LNCaP clone FGC (cell line): ENCODE measurements at regions not wholly inside any gene's neighbourhood (a gene's known extent, or its start where the extent isn't known, plus 50 kb on each side); places are given as distances from the start of the nearest gene placed in this dataset.
A peak's percentile ranks its signal among the peaks of the same experiment; 100 is the strongest.

Experiments used
- DNase-seq: peaks from one replicate; pipeline ENCODE4 v3.0.0-alpha.2; 2011; ENCODE audit warnings: low read depth
- H3K4me3 ChIP-seq: 2 replicates; pipeline ENCODE4 v1.5.1; 2011; ENCODE audit warnings: mild to moderate bottlenecking, low read depth, low read length, control low read depth
- CTCF ChIP-seq: IDR thresholded peaks from 2 replicates; pipeline ENCODE4 v1.5.1; 2012; ENCODE audit warnings: mild to moderate bottlenecking; ENCODE audit not compliant: control insufficient read depth, insufficient read depth; ENCODE audit errors: extremely low read depth

GRCh38 chr9:20191228-20191840 is 402.5 kb upstream of the SLC24A2 start:
- no peak overlapping the region for H3K4me3 ChIP-seq
- no peak for DNase-seq
- 0 out of 2 replicates have a peak, but pooled peaks have one; percentile 5 for TF ChIP-seq CTCF

DNA sequence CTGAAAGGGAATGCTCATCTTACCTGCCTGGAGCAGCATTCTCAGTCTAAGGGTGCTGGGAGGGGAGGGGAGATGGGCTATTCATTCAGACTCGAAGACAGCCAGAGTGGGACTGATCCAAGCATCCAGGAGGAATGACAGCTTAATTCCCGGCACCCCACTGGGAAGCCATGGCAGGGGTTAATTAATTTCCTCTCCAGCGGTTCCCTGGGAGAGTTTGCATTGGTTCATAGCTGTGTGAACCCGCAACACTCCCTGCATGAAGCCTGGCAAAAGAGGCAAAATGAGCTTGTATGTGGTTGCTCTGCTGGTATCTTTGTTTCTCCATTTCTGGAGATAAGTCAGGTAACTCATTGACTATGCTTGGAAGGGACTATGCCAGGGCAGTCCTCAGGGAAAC is 401.0 kb upstream of the SLC24A2 start:
- no peak for DNase-seq
- no peak for TF ChIP-seq CTCF
- no peak overlapping the region for H3K4me3 ChIP-seq

DNA sequence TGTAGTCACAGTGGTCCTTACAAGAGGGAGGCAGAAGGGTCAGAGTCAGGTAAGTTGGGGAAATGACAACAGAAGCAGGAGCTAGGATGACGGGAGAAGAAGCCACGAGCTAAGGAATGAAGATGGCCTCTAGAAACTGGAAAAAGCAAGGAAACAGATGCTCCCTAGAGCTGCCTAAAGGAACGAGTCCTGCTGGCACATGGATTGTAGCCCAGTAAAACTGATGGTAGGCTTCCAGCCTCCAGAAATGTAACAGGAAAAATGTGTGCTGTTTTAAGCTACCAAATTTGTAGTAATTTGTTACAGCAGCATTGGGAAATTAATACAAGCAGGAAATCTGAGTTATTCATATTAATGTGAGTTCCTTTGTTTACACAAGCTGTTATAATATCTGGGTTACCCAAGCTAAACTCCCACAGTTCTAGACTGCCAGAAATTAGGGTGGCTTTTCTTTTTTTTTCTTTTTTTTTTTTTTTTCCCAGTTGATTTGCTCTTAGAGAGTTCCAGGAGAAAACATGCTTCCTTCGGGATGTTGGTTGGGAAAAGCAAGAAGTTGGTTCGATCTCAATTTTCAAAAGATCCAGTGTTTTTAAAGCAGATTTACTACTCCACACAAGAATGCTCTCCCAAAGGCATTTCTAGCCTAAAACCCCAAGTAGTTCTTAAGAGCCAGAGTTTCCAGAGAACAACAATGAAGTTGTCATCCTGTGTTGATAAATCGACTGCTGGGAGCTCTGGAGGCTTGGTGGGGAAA is 400.0 kb upstream of the SLC24A2 start:
- no peak for DNase-seq
- no peak for TF ChIP-seq CTCF
- no peak overlapping the region for H3K4me3 ChIP-seq

DNA sequence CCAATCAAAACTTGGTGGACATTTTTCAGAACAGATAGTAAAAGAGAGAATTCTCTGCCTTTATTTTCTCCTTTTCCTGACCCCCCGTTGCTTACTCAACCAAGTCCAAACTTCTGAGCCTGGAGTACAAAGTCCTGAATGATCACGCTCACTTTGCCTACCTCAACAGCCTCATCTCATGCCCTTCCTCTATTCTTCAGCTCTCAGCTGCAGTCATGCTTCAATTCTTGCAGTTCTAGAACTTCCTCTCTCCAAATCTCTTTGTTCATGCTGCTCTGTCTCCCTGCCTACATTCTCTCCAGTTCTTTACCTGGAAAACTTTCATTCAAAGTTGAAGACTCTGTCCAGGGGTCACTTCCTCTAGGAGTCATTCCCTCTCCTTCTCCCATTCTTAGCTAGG is 398.5 kb upstream of the SLC24A2 start:
- DNase-seq, result no peak
- TF ChIP-seq CTCF, result no peak
- no peak overlapping the region for H3K4me3 ChIP-seq

DNA sequence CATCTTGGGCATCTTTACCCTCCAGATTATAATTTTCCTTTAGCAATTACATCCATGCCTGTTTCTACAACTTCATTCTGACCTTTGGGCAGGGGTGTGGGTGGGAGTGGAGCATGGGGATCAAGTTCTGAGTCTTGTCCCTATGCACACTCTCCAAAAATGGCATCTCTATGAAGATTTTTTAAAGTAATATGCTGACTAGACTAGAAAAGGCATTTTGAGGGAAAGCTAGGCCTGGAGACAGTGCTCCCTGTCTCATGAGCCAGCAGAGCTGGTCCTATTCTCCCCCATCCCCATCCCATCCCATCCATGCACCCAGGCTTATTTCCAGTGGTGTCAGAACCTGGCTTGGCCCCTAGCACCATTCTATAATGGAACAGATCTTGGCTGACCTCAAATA is 398.0 kb upstream of the SLC24A2 start:
- no peak for TF ChIP-seq CTCF
- DNase-seq, result no peak
- H3K4me3 ChIP-seq, result no peak overlapping the region

GRCh38 chr9:20186231-20186630 is 397.4 kb upstream of the SLC24A2 start:
- TF ChIP-seq CTCF, result no peak

More at GRCh38 chr9:20186231-20186630, 397.4 kb upstream of the SLC24A2 start:
- DNase-seq, result no peak
- H3K4me3 ChIP-seq, result no peak overlapping the region
